ENCODE measurements at regions not wholly inside any gene's neighbourhood (a gene's known extent, or its start where the extent isn't known, plus 50 kb on each side); places are given as distances from the start of the nearest gene placed in this dataset.

DNA sequence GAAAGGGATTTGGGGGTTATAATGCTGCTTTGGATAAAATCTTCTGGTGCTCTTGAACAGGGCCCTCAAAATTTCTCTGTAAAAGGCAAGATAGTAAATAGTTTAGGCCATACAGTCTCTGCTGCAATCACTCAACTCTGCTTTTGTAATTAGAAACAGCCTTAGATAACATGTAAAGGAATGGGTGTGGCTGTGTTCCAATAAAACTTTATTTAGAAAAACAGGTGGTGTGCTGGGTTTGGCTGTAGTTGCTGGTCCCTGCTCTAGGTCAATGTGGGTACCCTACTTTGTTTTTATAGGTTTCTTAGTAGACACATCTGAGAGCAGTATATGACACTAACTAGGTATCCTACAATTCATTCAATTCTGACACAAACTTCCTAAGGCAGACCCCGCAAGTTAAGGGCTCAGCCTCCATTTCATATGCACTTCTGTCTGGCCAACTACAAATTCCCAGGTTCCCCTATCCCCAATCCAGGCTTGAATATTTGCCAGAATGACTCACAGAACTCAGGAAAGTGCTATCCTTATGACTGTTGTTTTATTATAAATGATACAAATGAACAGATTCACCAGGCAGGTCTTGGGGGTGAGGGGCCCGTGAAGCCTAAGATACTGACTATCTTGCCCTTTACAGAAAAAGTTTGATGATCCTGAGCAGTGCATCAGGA lies 349.9 kb downstream of the RPS24 start:
- no peaks in the 10 kb centered on the region for H3K36me3 ChIP-seq (replicated peaks in 1 of 2; ENCODE audit: control extremely low read depth in 1 of 2, control insufficient read depth in 1 of 2, extremely low read depth in 1 of 2, insufficient read depth in 2 of 2, low read length in 1 of 2)
- no peaks in the 10 kb centered on the region for H4K20me1 ChIP-seq (ENCODE audit: control insufficient read depth, insufficient read depth, low read length, poor library complexity, severe bottlenecking)
- Mint-ChIP-seq H3K4me1 (no peaks in the 10 kb centered on the region), H3K27me3 (peaks cover 11% of the 10 kb centered on the region), H3K4me3 (no peak overlapping the region), H3K27ac (no peak overlapping the region), H3K9me3 (ENCODE audit: insufficient read depth) (peaks cover 8% of the 10 kb centered on the region)
- peaks cover 0 to 7% (median 0%) of the 10 kb centered on the region in 3 donors for H3K9me3 ChIP-seq (ENCODE audit: control extremely low read depth in 1 of 3, control insufficient read depth in 2 of 3, insufficient read depth in 1 of 3, low read length in 2 of 3)
- ChIA-PET CTCF (no interaction called here), POLR2A (no interaction called here)
- peaks cover 0 to 2% (median 0%) of the 10 kb centered on the region in 4 experiments for H3K27me3 ChIP-seq (replicated peaks in 1 of 4; ENCODE audit: control extremely low read depth in 1 of 4, control insufficient read depth in 3 of 4, insufficient read depth in 4 of 4, low read length in 3 of 4)
- 100% methylated on average over 1 of the region's 2 CpGs for WGBS (ENCODE audit: insufficient coverage)
- no peak for TF ChIP-seq CTCF (IDR thresholded peaks at IDR 0.05)
- TF ChIP-seq EZH2 (IDR thresholded peaks at IDR 0.05; ENCODE audit: borderline replicate concordance, insufficient read depth, low read depth, low read length, poor library complexity, severe bottlenecking) = no peak
- no peaks in the 10 kb centered on the region for H3K79me2 ChIP-seq (ENCODE audit: control insufficient read depth, insufficient read depth, low read length)
- H3K4me3 ChIP-seq (ENCODE audit: control extremely low read depth in 1 of 5, extremely low read depth in 1 of 5, insufficient read depth in 1 of 5, low read depth in 2 of 5, low read length in 4 of 5) = no peak overlapping the region
- no peaks in the 10 kb centered on the region for H3K4me1 ChIP-seq (ENCODE audit: control insufficient read depth in 2 of 2, insufficient read depth in 2 of 2, low read length in 2 of 2)
- no peak overlapping the region for H2AFZ ChIP-seq (ENCODE audit: insufficient read depth, low read depth, low read length, poor library complexity, severe bottlenecking)
- ATAC-seq (ENCODE audit: low read depth) (no peak), DNase-seq (no peak)
- no peak overlapping the region for H3K27ac ChIP-seq (ENCODE audit: low read length in 2 of 2)
- H3K9ac ChIP-seq (ENCODE audit: low read length) = no peak overlapping the region
- intact Hi-C loops (cut with micrococcal nuclease) = no loop called here
- no peak overlapping the region for H3K4me2 ChIP-seq (replicated peaks; ENCODE audit: low read depth, low read length, poor library complexity, severe bottlenecking)

DNA sequence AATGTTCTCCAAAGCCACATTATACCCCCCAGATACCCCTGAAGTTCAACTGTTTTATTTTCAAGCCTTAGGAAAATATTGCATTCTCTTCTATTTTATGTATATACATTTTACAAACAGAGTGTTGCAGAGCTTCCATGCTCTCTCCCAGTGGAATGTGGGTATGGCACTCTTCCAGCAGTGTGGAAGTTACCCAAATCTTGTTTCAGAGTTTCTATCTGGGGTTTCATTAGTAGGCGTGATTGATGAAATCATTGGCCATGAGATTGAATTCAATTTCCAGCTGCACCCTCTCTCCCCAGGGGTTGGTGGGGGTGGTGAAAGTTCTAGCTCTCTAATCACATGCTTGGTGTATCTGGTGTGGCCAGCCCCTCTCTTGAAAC lies 350.4 kb downstream of the RPS24 start:
- no peak overlapping the region for H3K4me2 ChIP-seq (replicated peaks; ENCODE audit: low read depth, low read length, poor library complexity, severe bottlenecking)
- peaks cover 11% of the 10 kb centered on the region for H3K27me3 Mint-ChIP-seq
- no peak overlapping the region for H2AFZ ChIP-seq (ENCODE audit: insufficient read depth, low read depth, low read length, poor library complexity, severe bottlenecking)

More for the DNA sequence above, 350.4 kb downstream of the RPS24 start:
- no peaks in the 10 kb centered on the region for H3K36me3 ChIP-seq (replicated peaks in 1 of 2; ENCODE audit: control extremely low read depth in 1 of 2, control insufficient read depth in 1 of 2, extremely low read depth in 1 of 2, insufficient read depth in 2 of 2, low read length in 1 of 2)
- H3K9ac ChIP-seq (ENCODE audit: low read length) = no peak overlapping the region
- Mint-ChIP-seq H3K27ac (no peak overlapping the region), H3K4me1 (no peaks in the 10 kb centered on the region), H3K9me3 (ENCODE audit: insufficient read depth) (peaks cover 7% of the 10 kb centered on the region), H3K4me3 (no peak overlapping the region)
- no peak overlapping the region for H3K4me3 ChIP-seq (ENCODE audit: control extremely low read depth in 1 of 5, extremely low read depth in 1 of 5, insufficient read depth in 1 of 5, low read depth in 2 of 5, low read length in 4 of 5)
- ChIA-PET CTCF (no interaction called here), POLR2A (no interaction called here)
- H3K27ac ChIP-seq (ENCODE audit: low read length in 2 of 2) = no peak overlapping the region
- no peaks in the 10 kb centered on the region for H4K20me1 ChIP-seq (ENCODE audit: control insufficient read depth, insufficient read depth, low read length, poor library complexity, severe bottlenecking)
- no peak for TF ChIP-seq EZH2 (IDR thresholded peaks at IDR 0.05; ENCODE audit: borderline replicate concordance, insufficient read depth, low read depth, low read length, poor library complexity, severe bottlenecking)
- peaks cover 0 to 2% (median 0%) of the 10 kb centered on the region in 4 experiments for H3K27me3 ChIP-seq (replicated peaks in 1 of 4; ENCODE audit: control extremely low read depth in 1 of 4, control insufficient read depth in 3 of 4, insufficient read depth in 4 of 4, low read length in 3 of 4)
- peaks cover 0 to 7% (median 0%) of the 10 kb centered on the region in 3 donors for H3K9me3 ChIP-seq (ENCODE audit: control extremely low read depth in 1 of 3, control insufficient read depth in 2 of 3, insufficient read depth in 1 of 3, low read length in 2 of 3)
- intact Hi-C loops (cut with micrococcal nuclease) = no loop called here
- DNase-seq (no peak), ATAC-seq (ENCODE audit: low read depth) (no peak)
- WGBS (ENCODE audit: insufficient coverage) = no CpG with 5 or more reads among the region's 1 CpG
- H3K4me1 ChIP-seq (ENCODE audit: control insufficient read depth in 2 of 2, insufficient read depth in 2 of 2, low read length in 2 of 2) = no peaks in the 10 kb centered on the region
- no peaks in the 10 kb centered on the region for H3K79me2 ChIP-seq (ENCODE audit: control insufficient read depth, insufficient read depth, low read length)
